Endothelial cell of umbilical vein (primary cell): ENCODE measurements at regions not wholly inside any gene's neighbourhood (a gene's known extent, or its start where the extent isn't known, plus 50 kb on each side); places are given as distances from the start of the nearest gene placed in this dataset.

ENCODE experiments used
- CTCF ChIP-seq, 2 donors: IDR thresholded peaks; 1 replicate in 1 of 2; 2 replicates in 1 of 2; pipeline ENCODE4 v1.5.1; 2011; ENCODE audit warnings: low read length in 2 of 2, mild to moderate bottlenecking in 2 of 2, moderate library complexity in 2 of 2, control low read depth in 1 of 2, inconsistent platforms in 1 of 2, low read depth in 1 of 2; ENCODE audit not compliant: insufficient read depth in 1 of 2; ENCODE audit errors: extremely low read depth in 1 of 2
- JUN ChIP-seq: IDR thresholded peaks from 2 replicates; pipeline ENCODE4 v1.6.1; 2011; ENCODE audit warnings: borderline replicate concordance, low read depth; ENCODE audit not compliant: insufficient read length, insufficient read depth
- MAX ChIP-seq: IDR thresholded peaks from 2 replicates; pipeline ENCODE4 v1.6.1; 2011; ENCODE audit not compliant: insufficient read depth, insufficient read length
- POLR2A ChIP-seq: IDR thresholded peaks from 2 replicates; pipeline ENCODE4 v1.6.1; 2012; ENCODE audit warnings: low read depth, mild to moderate bottlenecking, control low read depth, low read length

DNA sequence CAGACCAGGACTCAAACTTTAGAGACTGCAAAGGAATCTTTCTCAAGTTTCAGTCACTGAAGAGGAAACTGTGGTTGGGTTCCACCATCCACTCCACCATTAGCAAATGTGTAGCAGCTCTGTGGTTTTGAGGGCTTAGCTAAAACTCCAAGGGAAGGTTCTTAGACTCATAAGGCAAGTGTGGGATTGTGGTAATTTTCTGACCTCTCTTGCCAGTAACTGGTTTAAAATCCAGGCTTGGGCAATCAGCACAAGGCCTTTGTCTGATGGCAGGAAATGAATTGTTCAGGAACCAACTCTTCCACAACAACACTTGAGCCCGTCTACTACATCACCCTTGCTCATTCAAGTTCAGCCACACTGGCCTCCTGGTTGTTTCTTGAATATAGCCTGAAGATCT, 68.6 kb upstream of the FBXL4 start:
- TF ChIP-seq CTCF (IDR thresholded peaks at IDR 0.05; ENCODE audit: extremely low read depth in 1 of 2, insufficient read depth in 1 of 2, low read depth in 1 of 2, low read length in 2 of 2) (no peak), JUN (no peak), POLR2A (no peak), MAX (no peak)
